HG03558 (cell line): ENCODE measurements at regions not wholly inside any gene's neighbourhood (a gene's known extent, or its start where the extent isn't known, plus 50 kb on each side); places are given as distances from the start of the nearest gene placed in this dataset.

Source experiments
- ATAC-seq: cut with Tn5 transposase; IDR thresholded peaks from one replicate; pipeline ENCODE4 v1.9.1; 2021; ENCODE audit warnings: moderate number of reproducible peaks; ENCODE audit not compliant: unreplicated experiment; ENCODE audit errors: extremely low read depth

DNA sequence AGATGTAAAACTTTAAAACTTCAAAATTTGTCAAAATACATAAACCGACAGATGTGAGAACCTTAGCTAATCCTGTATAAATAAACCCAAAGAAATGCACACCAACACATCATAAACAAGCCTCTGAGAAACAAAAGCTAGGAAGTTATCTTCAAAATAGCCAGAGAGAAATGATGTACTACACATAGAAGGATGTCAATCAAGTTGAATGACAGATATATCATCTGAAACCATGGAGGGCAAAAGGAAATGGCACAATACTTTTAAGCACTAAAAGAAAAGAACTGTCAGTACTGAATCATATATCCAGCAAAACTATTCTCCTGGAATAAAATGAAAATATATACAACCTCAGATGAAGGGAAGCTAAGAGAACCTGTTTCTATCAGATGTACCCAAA is 595.1 kb upstream of the PTGER4 start:
- no peak for ATAC-seq

DNA sequence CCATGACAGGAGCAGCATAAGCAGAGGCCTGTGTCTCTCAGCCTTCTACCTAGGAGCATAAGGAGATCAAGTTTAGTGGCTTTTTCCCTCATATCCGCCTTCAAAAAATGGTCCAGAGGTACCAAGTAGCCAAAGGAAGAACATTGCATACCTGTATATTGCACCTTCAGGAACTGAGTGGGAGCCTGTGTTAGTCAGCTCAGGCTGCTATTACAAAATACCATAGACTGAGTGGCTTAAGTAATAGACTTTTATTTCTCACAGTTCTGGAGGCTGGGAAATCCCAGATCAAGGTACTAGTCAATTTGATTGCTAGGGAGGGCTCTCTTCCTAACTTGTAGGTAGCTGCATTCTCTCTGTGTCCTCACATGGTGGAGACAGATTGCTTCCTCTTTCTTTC is 597.4 kb upstream of the PTGER4 start:
- no peak for ATAC-seq

DNA sequence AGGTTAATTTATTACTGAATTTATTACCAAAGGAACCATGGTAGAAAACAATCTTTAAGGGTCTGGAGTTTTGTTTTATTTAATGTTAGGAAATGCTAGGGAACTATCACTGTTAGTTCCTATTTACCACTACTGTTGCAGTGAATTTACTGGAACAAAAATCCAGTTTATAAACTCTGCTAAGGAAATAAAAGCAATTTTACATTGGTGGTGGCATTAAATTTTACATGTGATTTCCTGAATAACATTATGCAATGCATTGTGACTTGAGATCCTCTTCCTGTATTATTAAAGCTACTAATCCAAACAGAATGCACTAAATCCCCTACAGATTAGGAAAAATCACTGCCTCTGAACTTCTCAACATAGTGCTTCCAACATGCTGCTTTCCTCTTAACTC is 599.5 kb upstream of the PTGER4 start:
- no peak for ATAC-seq

DNA sequence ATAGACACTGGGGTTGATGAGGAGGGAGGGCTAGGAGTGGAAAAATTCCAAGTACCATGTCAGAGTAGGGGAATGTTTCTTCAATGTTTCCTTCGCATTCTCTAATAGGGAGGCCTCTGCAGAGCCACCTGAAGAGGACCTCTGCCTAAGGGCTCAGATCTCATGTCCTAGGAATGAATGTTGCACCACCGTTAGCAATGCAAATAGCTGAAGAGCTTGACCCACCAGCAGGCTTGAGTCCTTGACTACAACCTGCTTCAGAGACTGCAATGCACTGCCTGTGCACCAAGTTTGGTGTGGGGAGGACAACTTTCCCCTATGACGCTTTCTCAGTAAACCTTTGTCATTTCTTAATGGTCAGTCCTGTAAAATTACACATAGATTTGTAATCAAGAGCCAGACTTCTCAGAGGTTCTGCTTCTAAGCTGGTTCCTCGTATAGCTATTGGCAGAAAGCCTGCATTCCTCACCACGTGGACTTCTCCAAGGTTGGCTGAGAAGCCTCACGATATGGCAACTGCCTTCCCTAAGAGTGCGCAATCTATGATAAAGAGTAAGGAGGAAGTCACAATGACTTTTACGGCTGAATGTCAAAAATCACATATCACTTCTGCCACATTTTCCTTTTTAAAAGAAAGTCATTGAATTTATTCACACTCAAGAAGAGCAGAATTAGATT is 600.7 kb upstream of the PTGER4 start:
- no peak for ATAC-seq

DNA sequence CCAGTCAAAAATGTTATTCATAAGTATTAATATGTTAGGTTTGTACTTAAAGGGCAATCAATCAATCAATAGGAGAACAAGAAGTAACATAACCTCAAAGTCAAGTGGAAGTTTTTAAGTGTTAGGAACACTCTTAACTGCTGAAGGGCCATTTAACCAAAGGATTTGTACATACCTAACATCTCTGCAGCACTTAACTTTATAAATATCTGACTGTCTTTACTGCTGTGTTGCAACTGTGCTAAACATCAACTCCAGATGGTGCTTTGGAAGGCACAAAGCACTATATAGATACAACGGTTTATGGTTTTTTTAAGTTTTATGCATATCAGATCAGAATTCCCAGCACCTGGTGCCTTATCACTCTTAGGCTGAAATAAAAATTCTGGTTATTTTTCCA is 604.9 kb upstream of the PTGER4 start:
- no peak for ATAC-seq

DNA sequence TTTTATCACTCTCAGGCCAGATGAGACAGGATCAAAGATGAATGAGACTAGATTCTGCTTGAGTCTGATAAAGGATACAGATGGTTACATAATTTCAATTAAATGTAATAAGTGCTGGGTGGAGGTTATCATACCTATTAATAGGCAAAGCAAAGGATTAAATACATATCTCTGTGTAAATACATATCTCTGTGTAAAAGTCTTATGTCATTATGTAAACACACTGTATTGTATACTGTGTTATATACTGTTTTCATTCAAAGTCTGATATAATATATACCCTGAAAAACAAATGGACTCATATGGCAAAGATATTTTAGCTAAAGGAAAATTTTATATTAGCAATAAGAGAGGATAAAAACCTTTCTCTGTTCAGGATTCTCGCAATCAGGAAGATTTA is 605.8 kb upstream of the PTGER4 start:
- no peak for ATAC-seq

DNA sequence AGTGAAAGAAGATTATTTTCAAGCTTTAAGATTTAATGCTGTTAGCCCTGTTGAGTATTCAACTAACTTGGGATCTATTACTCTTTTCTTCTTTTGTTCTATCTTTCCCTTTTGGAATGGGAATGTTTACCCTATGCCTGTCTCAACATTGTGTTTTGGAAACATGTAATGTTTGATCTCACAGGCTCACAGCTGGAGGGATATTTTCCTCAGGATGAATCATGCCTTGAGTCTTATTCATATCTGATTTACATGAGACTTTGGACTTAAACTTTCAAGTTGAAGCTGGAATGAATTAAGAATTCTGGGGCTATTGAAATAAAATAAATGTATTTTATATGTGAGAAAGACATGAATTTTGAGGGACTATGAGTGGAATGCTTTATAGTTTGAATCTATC is 607.8 kb upstream of the PTGER4 start:
- no peak for ATAC-seq

DNA sequence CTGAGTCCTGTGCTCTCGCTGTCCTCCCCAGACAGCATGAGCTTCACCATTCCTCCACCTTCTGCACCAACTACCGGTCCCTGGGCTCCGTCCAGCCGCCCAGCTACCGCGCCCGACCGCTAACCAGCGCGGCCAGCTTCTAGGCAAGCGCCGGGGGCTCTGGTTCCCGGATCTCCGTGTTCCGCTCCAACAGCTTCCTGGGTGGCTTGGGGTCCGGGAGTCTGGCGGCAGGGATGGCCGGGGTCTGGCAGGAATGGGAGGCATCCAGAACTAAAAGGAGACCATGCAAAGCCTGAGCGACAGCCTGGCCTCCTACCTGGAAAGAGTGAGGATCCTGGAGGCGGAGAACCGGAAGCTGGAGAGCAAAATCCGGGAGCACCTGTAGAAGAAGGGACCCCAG is 613.1 kb upstream of the PTGER4 start:
- ATAC-seq = no peak

DNA sequence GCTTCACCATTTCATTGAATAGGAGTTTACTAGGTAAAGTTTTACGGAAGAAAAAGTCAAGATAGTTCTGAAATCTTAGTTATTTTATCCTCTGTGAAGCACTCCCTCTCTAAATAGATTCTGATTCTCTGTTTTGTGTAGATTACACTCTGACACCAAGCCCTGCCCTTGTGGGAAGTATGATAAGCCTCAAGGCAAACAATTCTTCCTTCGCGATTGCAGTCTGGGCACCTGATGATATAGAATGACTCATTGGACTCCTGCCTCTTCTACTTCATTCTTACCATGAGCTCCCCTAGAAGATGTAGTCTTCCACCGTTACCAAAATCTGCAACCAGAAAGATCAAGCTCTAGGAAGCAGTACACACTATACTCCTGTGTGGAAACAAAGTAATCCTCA is 626.9 kb upstream of the PTGER4 start:
- ATAC-seq = no peak

DNA sequence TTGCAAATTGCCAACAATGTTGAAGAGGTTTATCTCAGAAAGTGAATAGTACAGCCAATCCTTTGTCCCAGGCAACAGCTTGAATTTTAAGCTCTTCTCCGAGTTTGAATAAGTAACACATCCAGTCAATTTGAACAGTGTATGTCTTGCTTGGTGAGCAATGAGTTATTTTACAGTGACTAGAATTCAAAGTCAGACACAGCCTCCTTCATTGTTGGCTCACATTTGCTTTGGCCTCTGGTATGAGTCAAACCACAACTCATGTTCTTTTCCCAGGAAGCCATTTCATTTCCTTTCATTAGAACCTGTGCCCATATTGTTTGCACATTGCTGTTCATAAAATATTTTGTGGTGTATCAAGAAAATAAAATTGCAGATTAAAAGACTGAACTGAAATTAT is 622.0 kb upstream of the DAB2 start:
- ATAC-seq = no peak

DNA sequence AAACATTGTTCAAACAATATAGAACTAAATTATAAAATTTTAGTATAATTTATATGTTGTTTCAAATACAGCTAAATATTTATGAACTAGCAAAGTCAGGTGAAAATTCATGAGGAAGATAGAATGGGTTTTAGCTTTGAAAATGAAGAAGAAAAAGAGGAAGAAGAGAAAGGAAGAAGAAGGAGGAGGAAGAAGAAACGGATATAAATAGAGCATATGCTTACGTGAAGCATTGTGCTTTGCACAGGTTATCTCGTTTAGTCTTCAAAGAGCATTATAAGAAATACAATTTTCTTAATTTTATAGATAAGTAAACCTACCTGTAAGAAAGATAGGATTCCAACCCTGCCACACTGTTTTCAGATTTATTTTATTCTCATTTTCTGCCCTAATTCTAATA is 620.6 kb upstream of the DAB2 start:
- ATAC-seq = no peak

DNA sequence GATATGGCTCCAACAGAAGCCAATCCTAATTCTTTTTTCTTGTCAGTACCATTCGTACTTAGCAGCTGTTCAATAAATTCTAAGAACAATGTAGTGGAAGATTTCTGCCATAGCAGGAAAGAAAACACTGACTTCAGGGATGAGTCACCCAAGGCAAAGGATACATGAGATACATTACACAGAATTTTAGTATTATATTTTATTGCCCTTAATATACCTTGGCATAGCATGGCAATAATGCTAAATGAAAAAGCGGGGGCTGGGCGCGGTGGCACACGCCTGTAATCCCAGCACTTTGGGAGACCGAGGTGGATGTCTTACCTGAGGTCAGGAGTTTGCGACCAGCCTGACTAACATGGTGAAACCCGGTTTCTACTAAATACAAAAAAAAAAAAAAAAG is 619.1 kb upstream of the DAB2 start:
- ATAC-seq = no peak

DNA sequence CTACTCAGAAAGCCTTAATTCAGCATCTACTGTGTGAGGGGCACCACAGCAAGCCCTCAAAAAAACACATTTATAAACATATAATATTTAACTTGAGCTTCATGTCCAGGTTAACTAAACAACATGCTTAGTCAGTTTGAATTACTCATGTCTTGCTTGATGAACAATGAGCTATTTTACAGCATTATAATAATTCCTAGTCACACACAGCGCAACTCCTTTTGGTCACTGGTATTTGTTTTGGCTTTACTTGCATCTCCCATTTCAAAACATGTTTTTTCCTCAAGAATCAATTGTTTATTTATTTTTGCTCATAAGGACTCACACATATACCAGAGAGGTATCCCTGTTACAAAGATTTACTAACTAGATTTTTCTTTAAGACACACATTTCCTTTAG is 616.7 kb upstream of the DAB2 start:
- no peak for ATAC-seq

DNA sequence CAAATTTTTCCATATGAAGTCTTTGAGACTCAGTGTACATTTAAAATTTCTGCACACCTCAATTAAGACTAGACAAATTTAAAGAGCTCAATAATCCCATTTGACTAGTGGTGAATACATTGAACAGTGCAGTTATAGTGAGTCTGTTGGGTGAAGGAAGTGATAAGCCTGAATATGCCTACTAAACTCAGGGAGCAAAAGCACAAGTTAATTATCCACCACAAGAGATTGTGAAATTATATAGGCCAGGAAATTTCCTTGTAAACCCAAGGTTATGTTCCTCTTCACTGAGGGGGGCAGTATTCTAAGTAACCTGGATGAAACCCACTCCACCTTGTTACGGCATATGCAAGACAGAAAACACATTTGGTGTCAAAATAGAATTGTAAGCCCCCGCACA is 612.9 kb upstream of the DAB2 start:
- no peak for ATAC-seq

DNA sequence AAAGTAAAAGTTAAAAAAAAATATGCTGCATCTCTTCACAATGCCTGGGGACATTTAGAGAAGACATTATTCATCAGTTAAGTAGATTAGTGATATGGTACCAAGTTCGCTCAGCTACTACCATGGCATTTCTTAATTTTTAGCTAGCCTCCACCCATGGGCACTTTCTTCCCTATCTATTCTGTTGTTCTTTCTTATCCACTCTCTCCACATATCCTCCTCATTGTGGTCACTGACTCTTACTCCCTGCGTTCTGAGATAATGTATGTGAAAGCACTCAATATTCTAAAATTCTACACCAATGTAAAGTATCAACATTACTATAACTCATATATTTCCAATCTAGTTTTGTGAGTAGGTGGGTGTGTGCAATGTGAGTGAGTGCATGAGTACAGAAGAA is 609.7 kb upstream of the DAB2 start:
- no peak for ATAC-seq

DNA sequence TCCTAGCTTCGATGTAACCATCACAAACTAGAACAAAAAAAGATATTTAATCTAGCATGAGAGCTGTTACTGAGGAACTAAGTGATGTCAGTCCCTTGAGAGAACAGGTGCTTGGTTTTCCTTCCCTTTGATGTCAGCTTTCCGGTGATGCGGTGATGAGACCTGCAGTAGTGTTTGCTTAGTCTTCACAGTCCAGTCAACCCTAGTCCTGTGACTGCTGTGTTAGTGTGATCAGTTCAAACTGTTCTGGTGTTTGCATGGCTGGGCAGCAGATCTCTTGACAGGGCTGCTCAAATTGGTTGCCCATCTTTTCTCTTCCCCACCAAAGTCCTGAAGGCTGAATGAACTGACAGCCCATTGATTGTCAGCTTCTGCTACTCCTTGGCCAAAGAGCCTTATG is 608.6 kb upstream of the DAB2 start:
- ATAC-seq = peak; percentile 90

DNA sequence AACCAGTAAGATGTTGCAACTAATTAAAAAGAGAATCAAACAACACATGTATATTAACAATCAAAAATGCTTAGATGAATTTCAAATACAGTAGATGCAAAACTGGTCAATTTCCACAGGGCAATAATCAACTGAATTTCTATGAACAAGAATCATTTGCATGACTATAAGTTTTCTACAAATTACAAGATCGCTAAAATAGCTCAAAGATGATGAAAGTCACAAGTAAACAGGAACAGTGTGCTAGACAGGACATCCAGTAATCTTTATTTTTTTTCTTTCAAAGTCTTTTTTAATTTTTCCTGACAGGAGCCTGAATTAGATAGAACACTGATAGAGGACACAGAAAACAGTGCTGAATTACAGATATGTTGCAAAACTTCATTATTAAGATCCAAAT is 608.2 kb upstream of the DAB2 start:
- ATAC-seq = no peak

DNA sequence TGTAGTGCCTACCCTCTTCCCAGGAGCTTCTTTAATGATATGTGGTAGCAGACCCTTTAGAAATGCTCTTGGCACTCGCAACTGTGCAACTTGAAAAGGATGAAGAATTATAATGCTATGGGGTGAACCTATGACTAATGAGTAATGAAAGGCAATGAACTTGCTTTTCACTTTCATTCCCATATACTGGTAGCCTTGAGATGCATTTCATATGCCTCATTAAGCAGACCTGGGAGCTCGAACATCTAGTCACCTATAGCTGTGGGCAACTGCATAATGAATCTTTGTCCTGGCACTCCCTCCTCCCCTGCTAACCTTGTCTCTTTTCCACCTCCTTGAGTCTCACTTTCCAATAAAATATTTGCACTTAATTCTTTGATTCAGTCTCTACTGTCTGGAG is 605.9 kb upstream of the DAB2 start:
- no peak for ATAC-seq

DNA sequence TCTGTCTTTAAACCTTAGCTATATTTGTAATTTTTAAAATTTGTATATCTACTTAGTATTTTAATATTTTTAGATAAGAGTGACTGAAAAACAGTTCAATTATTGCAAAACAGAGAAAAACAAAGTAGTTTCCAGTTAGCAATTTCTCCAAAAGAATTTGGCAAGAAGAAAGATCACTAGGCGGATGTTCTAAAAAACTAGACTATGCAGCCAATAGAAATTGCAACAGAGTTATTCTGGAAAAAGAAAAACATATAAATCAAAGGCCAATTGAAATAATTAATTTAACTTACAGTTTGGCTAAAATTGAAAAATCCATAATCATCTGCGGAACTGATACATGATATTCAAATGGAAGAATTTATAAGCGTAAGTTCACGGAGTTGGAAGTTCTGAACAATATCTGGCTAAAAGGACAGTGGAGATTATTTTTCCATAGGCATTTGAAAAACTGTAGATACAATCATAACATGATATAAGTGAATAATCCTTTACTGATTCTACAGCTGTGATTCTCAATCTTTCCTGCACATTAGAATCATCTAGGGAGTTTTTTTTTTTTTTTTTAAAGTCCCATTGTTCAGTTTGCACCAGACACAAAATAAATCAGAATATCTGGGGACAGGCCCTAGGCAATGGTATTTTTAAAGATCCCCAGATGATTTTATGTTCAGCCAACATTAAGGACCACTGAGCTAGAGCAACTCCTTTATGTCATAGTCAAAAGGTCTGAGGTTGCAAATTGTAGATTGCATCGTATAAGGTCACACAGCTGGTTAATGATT is 605.1 kb upstream of the DAB2 start:
- no peak for ATAC-seq

DNA sequence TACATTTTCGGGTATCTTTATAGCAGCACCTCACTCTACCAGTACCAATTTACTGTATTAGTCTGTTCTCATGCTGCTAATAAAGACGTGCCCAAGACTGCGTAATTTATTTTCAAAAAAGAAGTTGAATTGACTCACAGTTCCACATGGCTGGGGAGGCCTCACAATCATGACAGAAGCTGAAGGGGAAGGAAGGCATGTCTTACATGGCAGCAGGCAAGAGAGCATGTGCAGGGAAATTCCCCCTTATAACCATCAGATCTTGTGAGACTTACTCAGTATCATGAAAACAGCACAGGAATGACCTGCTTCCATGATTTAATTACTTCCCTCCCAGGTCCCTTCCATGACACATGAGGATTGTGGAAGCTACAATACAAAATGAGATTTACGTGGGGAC is 602.6 kb upstream of the DAB2 start:
- no peak for ATAC-seq

DNA sequence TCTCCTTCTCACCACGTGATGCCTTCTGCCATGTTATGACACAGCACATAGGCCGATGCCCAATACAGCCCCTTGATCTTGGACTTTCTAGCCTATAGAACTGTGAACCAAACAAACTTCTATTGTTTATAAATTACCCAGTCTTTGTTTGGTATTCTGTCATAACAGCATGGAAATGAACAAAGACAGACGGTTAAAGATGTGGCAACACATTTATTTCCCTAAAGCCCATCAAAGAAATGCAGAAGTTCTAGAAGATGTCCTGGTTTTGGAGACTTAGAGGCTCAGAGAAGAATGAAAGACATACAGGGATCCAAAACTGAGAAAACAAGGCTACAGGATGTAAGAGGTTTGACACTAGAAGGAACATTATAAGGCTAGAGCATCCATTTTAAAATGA is 600.8 kb upstream of the DAB2 start:
- no peak for ATAC-seq

DNA sequence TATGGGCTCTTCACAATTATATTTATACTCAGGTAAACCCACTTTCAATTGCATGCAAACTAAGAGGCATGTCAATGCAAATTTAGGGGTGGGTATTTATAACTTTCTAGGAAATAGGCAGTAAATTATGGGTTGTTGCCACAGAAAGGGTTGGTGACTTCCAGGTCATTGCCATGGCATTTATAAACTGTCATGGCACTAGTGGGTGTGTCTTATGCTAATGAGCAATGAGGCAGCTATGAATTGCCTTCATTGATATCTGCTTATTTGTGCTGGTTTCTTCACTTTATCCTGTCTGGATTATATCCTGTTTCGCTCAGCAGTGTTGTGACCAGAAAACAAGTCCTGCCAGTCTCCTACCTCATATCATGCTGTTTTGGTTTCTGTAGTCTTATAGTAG is 597.3 kb upstream of the DAB2 start:
- ATAC-seq = no peak
